ENCODE measurements at regions not wholly inside any gene's neighbourhood (a gene's known extent, or its start where the extent isn't known, plus 50 kb on each side); places are given as distances from the start of the nearest gene placed in this dataset.

DNA sequence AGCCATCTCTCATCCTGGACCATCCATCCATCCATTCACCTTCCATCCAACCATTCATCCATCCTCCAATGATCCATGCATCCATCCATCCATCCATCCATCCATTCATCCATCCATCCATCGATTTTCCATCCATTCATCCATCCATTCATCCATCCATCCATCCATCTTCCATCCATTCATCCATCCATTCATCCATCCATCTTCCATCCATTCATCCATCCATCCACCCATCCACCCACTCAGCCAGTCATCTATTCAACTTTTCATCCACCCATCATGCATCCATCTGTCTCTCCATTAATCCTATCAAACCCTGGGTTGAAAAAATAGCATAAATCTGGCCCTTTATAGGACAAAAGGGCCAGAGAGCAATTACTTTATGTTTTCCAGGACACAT is 158.3 kb upstream of the WSCD1 start:
- TF ChIP-seq, protein P1, sequence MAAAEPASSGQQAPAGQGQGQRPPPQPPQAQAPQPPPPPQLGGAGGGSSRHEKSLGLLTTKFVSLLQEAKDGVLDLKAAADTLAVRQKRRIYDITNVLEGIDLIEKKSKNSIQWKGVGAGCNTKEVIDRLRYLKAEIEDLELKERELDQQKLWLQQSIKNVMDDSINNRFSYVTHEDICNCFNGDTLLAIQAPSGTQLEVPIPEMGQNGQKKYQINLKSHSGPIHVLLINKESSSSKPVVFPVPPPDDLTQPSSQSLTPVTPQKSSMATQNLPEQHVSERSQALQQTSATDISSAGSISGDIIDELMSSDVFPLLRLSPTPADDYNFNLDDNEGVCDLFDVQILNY (CRISPR knock-in tag; IDR thresholded peaks at IDR 0.05) = no peak
- TF ChIP-seq ZNF317 (CRISPR knock-in tag; IDR thresholded peaks at IDR 0.05; ENCODE audit: borderline replicate concordance, low read depth) = peak; percentile 63; the same call in 1 of the 2 replicates
- ChIA-PET CTCF (no interaction called here), POLR2A (no interaction called here)
- Mint-ChIP-seq H3K36me3 (no peaks in the 10 kb centered on the region), H3K27me3 (ENCODE audit: low read depth) (peaks cover 32% of the 10 kb centered on the region), H3K27ac (no peak overlapping the region), H3K4me1 (peaks cover 15% of the 10 kb centered on the region), H3K9me3 (peaks cover 6% of the 10 kb centered on the region), H3K4me3 (no peak overlapping the region)
- ATAC-seq (no peak), DNase-seq (ENCODE audit: low spot score) (no peak)

- Mint-ChIP-seq H3K36me3 (no peaks in the 10 kb centered on the region), H3K27ac (no peak overlapping the region), H3K4me3 (no peak overlapping the region), H3K9me3 (peaks cover 6% of the 10 kb centered on the region), H3K4me1 (peaks cover 18% of the 10 kb centered on the region), H3K27me3 (ENCODE audit: low read depth) (peaks cover 32% of the 10 kb centered on the region)
- DNase-seq (ENCODE audit: low spot score) (no peak), ATAC-seq (peak; percentile 71)
- CTCF ChIA-PET = interaction anchor here (0.7 to 0.9 kb wide), 2 partner anchors 119 to 206 kb away, joined by 3 to 5 read pairs; no protein-coding TSS in a partner anchor
- POLR2A ChIA-PET = no interaction called here
- TF ChIP-seq ZNF317 (CRISPR knock-in tag; IDR thresholded peaks at IDR 0.05; ENCODE audit: borderline replicate concordance, low read depth) = no peak
- TF ChIP-seq, protein P2, sequence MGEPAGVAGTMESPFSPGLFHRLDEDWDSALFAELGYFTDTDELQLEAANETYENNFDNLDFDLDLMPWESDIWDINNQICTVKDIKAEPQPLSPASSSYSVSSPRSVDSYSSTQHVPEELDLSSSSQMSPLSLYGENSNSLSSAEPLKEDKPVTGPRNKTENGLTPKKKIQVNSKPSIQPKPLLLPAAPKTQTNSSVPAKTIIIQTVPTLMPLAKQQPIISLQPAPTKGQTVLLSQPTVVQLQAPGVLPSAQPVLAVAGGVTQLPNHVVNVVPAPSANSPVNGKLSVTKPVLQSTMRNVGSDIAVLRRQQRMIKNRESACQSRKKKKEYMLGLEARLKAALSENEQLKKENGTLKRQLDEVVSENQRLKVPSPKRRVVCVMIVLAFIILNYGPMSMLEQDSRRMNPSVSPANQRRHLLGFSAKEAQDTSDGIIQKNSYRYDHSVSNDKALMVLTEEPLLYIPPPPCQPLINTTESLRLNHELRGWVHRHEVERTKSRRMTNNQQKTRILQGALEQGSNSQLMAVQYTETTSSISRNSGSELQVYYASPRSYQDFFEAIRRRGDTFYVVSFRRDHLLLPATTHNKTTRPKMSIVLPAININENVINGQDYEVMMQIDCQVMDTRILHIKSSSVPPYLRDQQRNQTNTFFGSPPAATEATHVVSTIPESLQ (CRISPR knock-in tag; IDR thresholded peaks at IDR 0.05) = no peak
- no peak for TF ChIP-seq ZNF532 (CRISPR knock-in tag; IDR thresholded peaks at IDR 0.05; ENCODE audit: borderline replicate concordance)
- TF ChIP-seq, protein P3, sequence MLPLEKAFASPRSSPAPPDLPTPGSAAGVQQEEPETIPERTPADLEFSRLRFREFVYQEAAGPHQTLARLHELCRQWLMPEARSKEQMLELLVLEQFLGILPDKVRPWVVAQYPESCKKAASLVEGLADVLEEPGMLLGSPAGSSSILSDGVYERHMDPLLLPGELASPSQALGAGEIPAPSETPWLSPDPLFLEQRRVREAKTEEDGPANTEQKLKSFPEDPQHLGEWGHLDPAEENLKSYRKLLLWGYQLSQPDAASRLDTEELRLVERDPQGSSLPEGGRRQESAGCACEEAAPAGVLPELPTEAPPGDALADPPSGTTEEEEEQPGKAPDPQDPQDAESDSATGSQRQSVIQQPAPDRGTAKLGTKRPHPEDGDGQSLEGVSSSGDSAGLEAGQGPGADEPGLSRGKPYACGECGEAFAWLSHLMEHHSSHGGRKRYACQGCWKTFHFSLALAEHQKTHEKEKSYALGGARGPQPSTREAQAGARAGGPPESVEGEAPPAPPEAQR (CRISPR knock-in tag; IDR thresholded peaks at IDR 0.05) = no peak
- no peak for TF ChIP-seq FOXJ3 (CRISPR knock-in tag; IDR thresholded peaks at IDR 0.05; ENCODE audit: borderline replicate concordance)
- TF ChIP-seq ELF4 (CRISPR knock-in tag; IDR thresholded peaks at IDR 0.05; ENCODE audit: low read depth) = no peak
- TF ChIP-seq, protein P4, sequence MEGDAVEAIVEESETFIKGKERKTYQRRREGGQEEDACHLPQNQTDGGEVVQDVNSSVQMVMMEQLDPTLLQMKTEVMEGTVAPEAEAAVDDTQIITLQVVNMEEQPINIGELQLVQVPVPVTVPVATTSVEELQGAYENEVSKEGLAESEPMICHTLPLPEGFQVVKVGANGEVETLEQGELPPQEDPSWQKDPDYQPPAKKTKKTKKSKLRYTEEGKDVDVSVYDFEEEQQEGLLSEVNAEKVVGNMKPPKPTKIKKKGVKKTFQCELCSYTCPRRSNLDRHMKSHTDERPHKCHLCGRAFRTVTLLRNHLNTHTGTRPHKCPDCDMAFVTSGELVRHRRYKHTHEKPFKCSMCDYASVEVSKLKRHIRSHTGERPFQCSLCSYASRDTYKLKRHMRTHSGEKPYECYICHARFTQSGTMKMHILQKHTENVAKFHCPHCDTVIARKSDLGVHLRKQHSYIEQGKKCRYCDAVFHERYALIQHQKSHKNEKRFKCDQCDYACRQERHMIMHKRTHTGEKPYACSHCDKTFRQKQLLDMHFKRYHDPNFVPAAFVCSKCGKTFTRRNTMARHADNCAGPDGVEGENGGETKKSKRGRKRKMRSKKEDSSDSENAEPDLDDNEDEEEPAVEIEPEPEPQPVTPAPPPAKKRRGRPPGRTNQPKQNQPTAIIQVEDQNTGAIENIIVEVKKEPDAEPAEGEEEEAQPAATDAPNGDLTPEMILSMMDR (IDR thresholded peaks at IDR 0.05) = no peak
- no peak for TF ChIP-seq TEAD4 (CRISPR knock-in tag; IDR thresholded peaks at IDR 0.05)
- TF ChIP-seq, protein P5, sequence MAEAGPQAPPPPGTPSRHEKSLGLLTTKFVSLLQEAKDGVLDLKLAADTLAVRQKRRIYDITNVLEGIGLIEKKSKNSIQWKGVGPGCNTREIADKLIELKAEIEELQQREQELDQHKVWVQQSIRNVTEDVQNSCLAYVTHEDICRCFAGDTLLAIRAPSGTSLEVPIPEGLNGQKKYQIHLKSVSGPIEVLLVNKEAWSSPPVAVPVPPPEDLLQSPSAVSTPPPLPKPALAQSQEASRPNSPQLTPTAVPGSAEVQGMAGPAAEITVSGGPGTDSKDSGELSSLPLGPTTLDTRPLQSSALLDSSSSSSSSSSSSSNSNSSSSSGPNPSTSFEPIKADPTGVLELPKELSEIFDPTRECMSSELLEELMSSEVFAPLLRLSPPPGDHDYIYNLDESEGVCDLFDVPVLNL (CRISPR knock-in tag; IDR thresholded peaks at IDR 0.05; ENCODE audit: borderline replicate concordance, low read depth) = no peak
- no peak for TF ChIP-seq AFF4 (CRISPR knock-in tag; IDR thresholded peaks at IDR 0.05; ENCODE audit: borderline replicate concordance)
- no peak for TF ChIP-seq ZNF281 (CRISPR knock-in tag; IDR thresholded peaks at IDR 0.05)
Observed at GRCh38 chr17:5913032-5913531, 157.1 kb upstream of the WSCD1 start.
